Osteoblast (primary cell): ENCODE measurements at regions not wholly inside any gene's neighbourhood (a gene's known extent, or its start where the extent isn't known, plus 50 kb on each side); places are given as distances from the start of the nearest gene placed in this dataset.

Experiments
- DNase-seq: peaks from one replicate; pipeline ENCODE4 v3.0.0; 2011; ENCODE audit warnings: low spot score, mixed read lengths; ENCODE audit not compliant: insufficient read length; ENCODE audit errors: missing footprints
- H2AFZ ChIP-seq: 2 replicates; pipeline ENCODE4 v1.6.0; 2011; ENCODE audit warnings: mild to moderate bottlenecking, low read length
- H3K27ac ChIP-seq: 2 replicates; pipeline ENCODE4 v1.5.1; 2011; ENCODE audit warnings: mild to moderate bottlenecking, low read depth, low read length, moderate library complexity
- H3K27me3 ChIP-seq: 2 replicates; pipeline ENCODE4 v1.6.0; 2012; ENCODE audit warnings: mild to moderate bottlenecking, control low read depth, inconsistent platforms, low read length, moderate library complexity; ENCODE audit not compliant: insufficient read depth
- H3K36me3 ChIP-seq: 2 replicates; pipeline ENCODE4 v1.5.1; 2011; ENCODE audit warnings: mild to moderate bottlenecking, low read length, control low read depth, moderate library complexity; ENCODE audit not compliant: insufficient read depth
- H3K4me1 ChIP-seq: 2 replicates; pipeline ENCODE4 v1.5.1; 2011; ENCODE audit warnings: mild to moderate bottlenecking, low read length, control low read depth, moderate library complexity; ENCODE audit not compliant: insufficient read depth
- H3K4me2 ChIP-seq: 2 replicates; pipeline ENCODE4 v1.6.0; 2011; ENCODE audit warnings: mild to moderate bottlenecking, low read length; ENCODE audit not compliant: insufficient read depth
- H3K4me3 ChIP-seq: fragments of 200-600 bp; sonication (generic); 3 replicates; pipeline ENCODE4 v1.5.1; 2012; ENCODE audit warnings: mild to moderate bottlenecking, low read length, inconsistent platforms; ENCODE audit not compliant: insufficient read depth
- H3K79me2 ChIP-seq: 2 replicates; pipeline ENCODE4 v1.6.0; 2012; ENCODE audit warnings: mild to moderate bottlenecking, low read length, control low read depth, inconsistent platforms; ENCODE audit not compliant: insufficient read depth
- H3K9me3 ChIP-seq: 2 replicates; pipeline ENCODE4 v1.5.1; 2011; ENCODE audit warnings: low read depth, low read length, control low read depth
- H4K20me1 ChIP-seq: 2 replicates; pipeline ENCODE4 v1.6.0; 2012; ENCODE audit warnings: mild to moderate bottlenecking, low read length, control low read depth; ENCODE audit not compliant: insufficient read depth
- CTCF ChIP-seq: IDR thresholded peaks from 2 replicates; pipeline ENCODE4 v1.5.1; 2011; ENCODE audit warnings: mild to moderate bottlenecking, low read depth, low read length, moderate library complexity; ENCODE audit errors: extremely low read depth

GRCh38 chr18:30343090-30343489 lies 699.5 kb downstream of the DSC3 start:
- TF ChIP-seq CTCF: no peak
- H4K20me1 ChIP-seq: no peaks in the 10 kb centered on the region
- DNase-seq: no peak
- no peak overlapping the region for H3K27ac ChIP-seq
- H3K27me3 ChIP-seq: no peaks in the 10 kb centered on the region
- no peaks in the 10 kb centered on the region for H3K4me1 ChIP-seq
- no peak overlapping the region for H2AFZ ChIP-seq
- no peak overlapping the region for H3K4me2 ChIP-seq
- H3K36me3 ChIP-seq: no peaks in the 10 kb centered on the region
- H3K4me3 ChIP-seq: no peak overlapping the region
- no peaks in the 10 kb centered on the region for H3K79me2 ChIP-seq
- H3K9me3 ChIP-seq: no peaks in the 10 kb centered on the region

GRCh38 chr18:30342675-30343074 lies 699.9 kb downstream of the DSC3 start:
- no peaks in the 10 kb centered on the region for H3K4me1 ChIP-seq
- H3K9me3 ChIP-seq: no peaks in the 10 kb centered on the region

GRCh38 chr18:30334781-30335180 lies 707.8 kb downstream of the DSC3 start:
- H3K4me3 ChIP-seq: no peak overlapping the region
- no peaks in the 10 kb centered on the region for H4K20me1 ChIP-seq
- H3K9me3 ChIP-seq: no peaks in the 10 kb centered on the region
- H2AFZ ChIP-seq: no peak overlapping the region
- DNase-seq: no peak
- no peak for TF ChIP-seq CTCF
- no peaks in the 10 kb centered on the region for H3K79me2 ChIP-seq
- H3K36me3 ChIP-seq: no peaks in the 10 kb centered on the region
- no peak overlapping the region for H3K4me2 ChIP-seq
- H3K27me3 ChIP-seq: no peaks in the 10 kb centered on the region
- H3K27ac ChIP-seq: no peak overlapping the region
- H3K4me1 ChIP-seq: no peaks in the 10 kb centered on the region

More at GRCh38 chr18:30342675-30343074, 699.9 kb downstream of the DSC3 start:
- Histone ChIP-seq H3K27ac (no peak overlapping the region), H3K4me3 (no peak overlapping the region), H3K4me2 (no peak overlapping the region), H3K27me3 (no peaks in the 10 kb centered on the region), H3K36me3 (no peaks in the 10 kb centered on the region), H2AFZ (no peak overlapping the region), H4K20me1 (no peaks in the 10 kb centered on the region), H3K79me2 (no peaks in the 10 kb centered on the region)
- TF ChIP-seq CTCF: no peak
- no peak for DNase-seq

GRCh38 chr18:30333310-30333709 lies 709.2 kb downstream of the DSC3 start:
- Histone ChIP-seq H3K4me1 (no peaks in the 10 kb centered on the region), H3K4me2 (no peak overlapping the region), H4K20me1 (no peaks in the 10 kb centered on the region), H2AFZ (no peak overlapping the region), H3K27ac (no peak overlapping the region), H3K9me3 (no peaks in the 10 kb centered on the region), H3K27me3 (no peaks in the 10 kb centered on the region), H3K36me3 (no peaks in the 10 kb centered on the region), H3K4me3 (no peak overlapping the region), H3K79me2 (no peaks in the 10 kb centered on the region)
- TF ChIP-seq CTCF: no peak
- DNase-seq: no peak
